Breast epithelium (tissue), 4 donors: ENCODE measurements at regions not wholly inside any gene's neighbourhood (a gene's known extent, or its start where the extent isn't known, plus 50 kb on each side); places are given as distances from the start of the nearest gene placed in this dataset.
"Not testable (repeated sequence)": the region's sequence is repeated elsewhere in the genome, so short reads cannot be mapped to it uniquely, and the experiment has no call there.

Experiments used
- DNase-seq, 2 donors: peaks; one replicate each; pipeline ENCODE4 v3.0.0-alpha.2; 2019; ENCODE audit warnings: low spot score in 2 of 2
- H3K27ac ChIP-seq, 2 donors: fragments of 200-600 bp; sonication (generic) in 1 of 2; one replicate each; pipeline ENCODE4 v1.5.1; 2016 to 2019; ENCODE audit warnings: mild to moderate bottlenecking in 1 of 2
- H3K27me3 ChIP-seq, 2 donors: fragments of 200-600 bp; sonication (generic) in 1 of 2; one replicate each; pipeline versions ENCODE4 v1.5.1 to v1.6.0; 2017 to 2019; ENCODE audit warnings: control low read depth in 1 of 2, mild to moderate bottlenecking in 1 of 2
- H3K36me3 ChIP-seq: fragments of 200-600 bp; one replicate; pipeline ENCODE4 v1.5.1; 2019
- H3K4me1 ChIP-seq, 2 donors: fragments of 200-600 bp; sonication (generic); one replicate each; pipeline ENCODE4 v1.5.1; 2016 to 2019; ENCODE audit warnings: control low read depth in 1 of 2
- H3K4me3 ChIP-seq, 3 donors: fragments of 200-600 bp; sonication (generic); 1 replicate in 2 of 3; 2 replicates in 1 of 3; pipeline ENCODE4 v1.5.1; 2016 to 2019; ENCODE audit warnings: mild to moderate bottlenecking in 3 of 3, moderate library complexity in 2 of 3
- H3K9me3 ChIP-seq, 2 donors: fragments of 200-600 bp; sonication (generic) in 1 of 2; one replicate each; pipeline ENCODE4 v1.5.1; 2016 to 2019; ENCODE audit warnings: control low read depth in 1 of 2
- intact Hi-C: fragments of 100-400 bp; cut with DNase I; formaldehyde crosslinking; loops from one replicate; pipeline ENCODE4 v1.15.1; 2023; ENCODE audit warnings: low total_unique reads

- H3K4me3 ChIP-seq, DNase-seq, H3K4me1 ChIP-seq, H3K36me3 ChIP-seq, intact Hi-C loops, H3K9me3 ChIP-seq, H3K27ac ChIP-seq, H3K27me3 ChIP-seq: not testable (repeated sequence)
Observed at GRCh38 chr12:8399496-8400034, 56.2 kb upstream of the CLEC6A start.

- H3K9me3 ChIP-seq, H3K4me1 ChIP-seq, DNase-seq, H3K4me3 ChIP-seq, H3K36me3 ChIP-seq, intact Hi-C loops, H3K27me3 ChIP-seq, H3K27ac ChIP-seq: not testable (repeated sequence)
Observed at GRCh38 chr12:8403834-8404233, 51.9 kb upstream of the CLEC6A start.

GRCh38 chr12:8404341-8404740 is 51.4 kb upstream of the CLEC6A start:
- intact Hi-C loops, H3K36me3 ChIP-seq, H3K4me1 ChIP-seq, DNase-seq, H3K27me3 ChIP-seq, H3K4me3 ChIP-seq, H3K27ac ChIP-seq, H3K9me3 ChIP-seq: not testable (repeated sequence)
